ENCODE measurements at regions not wholly inside any gene's neighbourhood (a gene's known extent, or its start where the extent isn't known, plus 50 kb on each side); places are given as distances from the start of the nearest gene placed in this dataset.
A peak's percentile ranks its signal among the peaks of the same experiment; 100 is the strongest.

GRCh38 chrX:111020283-111020682, 75.7 kb upstream of the PAK3 start:
- no peak overlapping the region for H4K5ac ChIP-seq (ENCODE audit: low read depth, low read length)
- H3K14ac ChIP-seq (replicated peaks; ENCODE audit: low read depth, low read length) = no peak overlapping the region
- H3K79me1 ChIP-seq (ENCODE audit: low read depth in 1 of 2, low read length in 2 of 2) = no peaks in the 10 kb centered on the region
- ATAC-seq (ENCODE audit: low read depth) = no peak
- H2AFZ ChIP-seq (replicated peaks; ENCODE audit: low read length, poor library complexity) = no peak overlapping the region
- no peak overlapping the region for H2BK20ac ChIP-seq (ENCODE audit: low read depth, low read length)
- H2BK120ac ChIP-seq (ENCODE audit: low read depth, low read length) = no peak overlapping the region
- H3K9me3 ChIP-seq (ENCODE audit: control insufficient read depth, insufficient read depth, low read length) = no peaks in the 10 kb centered on the region
- no peak overlapping the region for H3K27ac ChIP-seq (ENCODE audit: insufficient read depth, low read length)
- H3K4me3 ChIP-seq (ENCODE audit: insufficient read depth, low read depth, low read length) = no peak overlapping the region
- no peak overlapping the region for H2AK9ac ChIP-seq (replicated peaks; ENCODE audit: low read depth, low read length, poor library complexity)
- no CpG with 5 or more reads among the region's 1 CpG for WGBS, 2 experiments (ENCODE audit: extremely low coverage in 2 of 2, insufficient read length in 1 of 2)
- TF ChIP-seq CEBPB (IDR thresholded peaks at IDR 0.05; ENCODE audit: low read depth, low read length) (peak; percentile 57), MAFK (IDR thresholded peaks at IDR 0.05; ENCODE audit: low read depth, low read length) (no peak), MAZ (IDR thresholded peaks at IDR 0.05; ENCODE audit: borderline replicate concordance, low read depth, low read length) (no peak), BHLHE40 (IDR thresholded peaks at IDR 0.05; ENCODE audit: low read depth, low read length) (no peak)
- TF ChIP-seq, protein P1, sequence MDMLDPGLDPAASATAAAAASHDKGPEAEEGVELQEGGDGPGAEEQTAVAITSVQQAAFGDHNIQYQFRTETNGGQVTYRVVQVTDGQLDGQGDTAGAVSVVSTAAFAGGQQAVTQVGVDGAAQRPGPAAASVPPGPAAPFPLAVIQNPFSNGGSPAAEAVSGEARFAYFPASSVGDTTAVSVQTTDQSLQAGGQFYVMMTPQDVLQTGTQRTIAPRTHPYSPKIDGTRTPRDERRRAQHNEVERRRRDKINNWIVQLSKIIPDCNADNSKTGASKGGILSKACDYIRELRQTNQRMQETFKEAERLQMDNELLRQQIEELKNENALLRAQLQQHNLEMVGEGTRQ (IDR thresholded peaks at IDR 0.05; ENCODE audit: low read depth, low read length) = no peak
- dilution Hi-C loops (cut with HindIII; ENCODE audit: low sequenced_read_pairs, unreplicated experiment) (no loop called here), intact Hi-C loops (cut with micrococcal nuclease) (no loop called here), in situ Hi-C loops (cut with MboI; ENCODE audit: low sequenced_read_pairs) (no loop called here)
- no peak overlapping the region for H4K8ac ChIP-seq (ENCODE audit: low read depth in 2 of 2, low read length in 2 of 2)
- DNase-seq = no peak
- no peak overlapping the region for H3K23ac ChIP-seq (ENCODE audit: low read depth, low read length)
- no peak overlapping the region for H2AK5ac ChIP-seq (ENCODE audit: low read depth, low read length)
- H3K4me1 ChIP-seq (ENCODE audit: control insufficient read depth, insufficient read depth, low read length) = no peaks in the 10 kb centered on the region
- ChIA-PET POLR2A (ENCODE audit: unreplicated experiment) (no interaction called here), CTCF (no interaction called here)
- H3K4me2 ChIP-seq (ENCODE audit: low read depth, low read length) = no peak overlapping the region
- no peak overlapping the region for H2BK5ac ChIP-seq (ENCODE audit: low read depth, low read length, poor library complexity, severe bottlenecking)
- no peak overlapping the region for H2BK15ac ChIP-seq (ENCODE audit: low read depth, low read length)
- no peaks in the 10 kb centered on the region for H3K9me1 ChIP-seq (ENCODE audit: insufficient read depth, low read length)
- no peak overlapping the region for H3K18ac ChIP-seq (ENCODE audit: low read depth, low read length)
- H3K36me3 ChIP-seq (ENCODE audit: control insufficient read depth, insufficient read depth, low read length) = no peaks in the 10 kb centered on the region
- H3K56ac ChIP-seq (ENCODE audit: extremely low read depth, insufficient read depth, low read length) = no peak overlapping the region
- no TSS peak for BruUV-seq (replicated peaks)
- H3K4ac ChIP-seq (ENCODE audit: low read depth, low read length) = no peak overlapping the region
- H3K27me3 ChIP-seq (ENCODE audit: control insufficient read depth, insufficient read depth, low read length) = no peaks in the 10 kb centered on the region; the same call in 1 of the 2 replicates
- no peak overlapping the region for H4K91ac ChIP-seq (ENCODE audit: insufficient read depth, low read depth, low read length)
- no peak overlapping the region for H3K9ac ChIP-seq (ENCODE audit: low read depth, low read length)
- H4K20me1 ChIP-seq (ENCODE audit: insufficient read depth, low read length) = no peaks in the 10 kb centered on the region
